GM19438 (cell line): ENCODE measurements at regions not wholly inside any gene's neighbourhood (a gene's known extent, or its start where the extent isn't known, plus 50 kb on each side); places are given as distances from the start of the nearest gene placed in this dataset.

Source experiments
- ATAC-seq: cut with Tn5 transposase; IDR thresholded peaks from one replicate; pipeline ENCODE4 v1.9.1; 2021; ENCODE audit warnings: low read depth; ENCODE audit not compliant: unreplicated experiment

GRCh38 chr16:85333744-85334640 is 221.7 kb upstream of the CIBAR2 start:
- ATAC-seq, result no peak

- ATAC-seq, result no peak
These were observed 222.7 kb upstream of the CIBAR2 start for GRCh38 chr16:85334718-85335583.

- ATAC-seq, result no peak
These were observed 223.6 kb upstream of the CIBAR2 start for GRCh38 chr16:85335584-85336491.

GRCh38 chr16:85337910-85338637 is 225.8 kb upstream of the CIBAR2 start:
- no peak for ATAC-seq

GRCh38 chr16:85338638-85338982 is 226.3 kb upstream of the CIBAR2 start:
- ATAC-seq, result no peak

- ATAC-seq, result no peak
These were observed 226.9 kb upstream of the CIBAR2 start for GRCh38 chr16:85338989-85339685.

- no peak for ATAC-seq
These were observed 229.9 kb upstream of the CIBAR2 start for GRCh38 chr16:85341972-85342695.

- ATAC-seq, result no peak
These were observed 232.3 kb upstream of the CIBAR2 start for GRCh38 chr16:85344502-85345128.

- ATAC-seq, result no peak
These were observed 232.9 kb upstream of the CIBAR2 start for GRCh38 chr16:85345129-85345639.

GRCh38 chr16:85346404-85347212 is 234.3 kb upstream of the CIBAR2 start:
- ATAC-seq, result no peak

- no peak for ATAC-seq
These were observed 234.9 kb upstream of the CIBAR2 start for GRCh38 chr16:85347213-85347591.

- no peak for ATAC-seq
These were observed 236.0 kb upstream of the CIBAR2 start for GRCh38 chr16:85348065-85348840.

GRCh38 chr16:85348911-85349334 is 236.7 kb upstream of the CIBAR2 start:
- ATAC-seq, result no peak

GRCh38 chr16:85349365-85350145 is 237.3 kb upstream of the CIBAR2 start:
- ATAC-seq, result no peak

GRCh38 chr16:85350146-85350728 is 238.0 kb upstream of the CIBAR2 start:
- no peak for ATAC-seq
